ENCODE measurements at regions not wholly inside any gene's neighbourhood (a gene's known extent, or its start where the extent isn't known, plus 50 kb on each side); places are given as distances from the start of the nearest gene placed in this dataset.

- H3K4me1 ChIP-seq, result no peaks in the 10 kb centered on the region
- Mint-ChIP-seq H3K27ac (ENCODE audit: unreplicated experiment) (no peak overlapping the region), H3K4me3 (ENCODE audit: unreplicated experiment) (no peak overlapping the region), H3K36me3 (ENCODE audit: insufficient read depth, unreplicated experiment) (no peaks in the 10 kb centered on the region), H3K9me3 (ENCODE audit: unreplicated experiment) (no peaks in the 10 kb centered on the region), H3K4me1 (ENCODE audit: low read depth, unreplicated experiment) (no peaks in the 10 kb centered on the region), H3K27me3 (ENCODE audit: insufficient read depth, unreplicated experiment) (no peaks in the 10 kb centered on the region)
- no peak for DNase-seq
- no peaks in the 10 kb centered on the region for H3K27me3 ChIP-seq (replicated peaks; ENCODE audit: control insufficient read depth, insufficient read depth, low read length)
- no peaks in the 10 kb centered on the region for H3K9me3 ChIP-seq
- no peak for TF ChIP-seq CTCF (IDR thresholded peaks at IDR 0.05; ENCODE audit: insufficient read depth in 1 of 2, low read depth in 1 of 2, low read length in 1 of 2, severe bottlenecking in 1 of 2, unreplicated experiment in 1 of 2)
- H3K36me3 ChIP-seq (ENCODE audit: control insufficient read depth, insufficient read depth, low read length), result no peaks in the 10 kb centered on the region
- H3K4me3 ChIP-seq (ENCODE audit: low read depth, low read length), result no peak overlapping the region
- CTCF ChIA-PET, result no interaction called here
- intact Hi-C loops (cut with micrococcal nuclease; ENCODE audit: unreplicated experiment), result no loop called here
- POLR2A ChIA-PET, result no interaction called here
- no TSS peak for BruUV-seq (replicated peaks)
These were observed 129.8 kb upstream of the SOX11 start for GRCh38 chr2:5562426-5562825.

GRCh38 chr2:5562865-5563264 is 129.3 kb upstream of the SOX11 start:
- H3K9me3 Mint-ChIP-seq (ENCODE audit: unreplicated experiment), result no peaks in the 10 kb centered on the region
- H3K27me3 Mint-ChIP-seq (ENCODE audit: insufficient read depth, unreplicated experiment), result no peaks in the 10 kb centered on the region
- BruUV-seq (replicated peaks), result no TSS peak
- no peak overlapping the region for H3K4me3 Mint-ChIP-seq (ENCODE audit: unreplicated experiment)
- Histone ChIP-seq H3K27me3 (replicated peaks; ENCODE audit: control insufficient read depth, insufficient read depth, low read length) (no peaks in the 10 kb centered on the region), H3K4me1 (no peaks in the 10 kb centered on the region), H3K36me3 (ENCODE audit: control insufficient read depth, insufficient read depth, low read length) (no peaks in the 10 kb centered on the region), H3K4me3 (ENCODE audit: low read depth, low read length) (no peak overlapping the region), H3K9me3 (no peaks in the 10 kb centered on the region)
- POLR2A ChIA-PET, result no interaction called here
- no peak for DNase-seq
- no peaks in the 10 kb centered on the region for H3K4me1 Mint-ChIP-seq (ENCODE audit: low read depth, unreplicated experiment)
- intact Hi-C loops (cut with micrococcal nuclease; ENCODE audit: unreplicated experiment), result no loop called here
- CTCF ChIA-PET, result no interaction called here
- no peak overlapping the region for H3K27ac Mint-ChIP-seq (ENCODE audit: unreplicated experiment)
- no peak for TF ChIP-seq CTCF (IDR thresholded peaks at IDR 0.05; ENCODE audit: insufficient read depth in 1 of 2, low read depth in 1 of 2, low read length in 1 of 2, severe bottlenecking in 1 of 2, unreplicated experiment in 1 of 2)
- H3K36me3 Mint-ChIP-seq (ENCODE audit: insufficient read depth, unreplicated experiment), result no peaks in the 10 kb centered on the region

- Mint-ChIP-seq H3K4me3 (ENCODE audit: unreplicated experiment) (no peak overlapping the region), H3K27me3 (ENCODE audit: insufficient read depth, unreplicated experiment) (peaks cover 2% of the 10 kb centered on the region), H3K9me3 (ENCODE audit: unreplicated experiment) (no peaks in the 10 kb centered on the region), H3K27ac (ENCODE audit: unreplicated experiment) (no peak overlapping the region), H3K4me1 (ENCODE audit: low read depth, unreplicated experiment) (no peaks in the 10 kb centered on the region), H3K36me3 (ENCODE audit: insufficient read depth, unreplicated experiment) (no peaks in the 10 kb centered on the region)
- BruUV-seq (replicated peaks), result no TSS peak
- POLR2A ChIA-PET, result no interaction called here
- Histone ChIP-seq H3K27me3 (replicated peaks; ENCODE audit: control insufficient read depth, insufficient read depth, low read length) (no peaks in the 10 kb centered on the region), H3K9me3 (no peaks in the 10 kb centered on the region), H3K4me1 (no peaks in the 10 kb centered on the region), H3K36me3 (ENCODE audit: control insufficient read depth, insufficient read depth, low read length) (no peaks in the 10 kb centered on the region), H3K4me3 (ENCODE audit: low read depth, low read length) (no peak overlapping the region)
- TF ChIP-seq CTCF (IDR thresholded peaks at IDR 0.05; ENCODE audit: insufficient read depth in 1 of 2, low read depth in 1 of 2, low read length in 1 of 2, severe bottlenecking in 1 of 2, unreplicated experiment in 1 of 2), result no peak
- CTCF ChIA-PET, result no interaction called here
- DNase-seq, result no peak
- intact Hi-C loops (cut with micrococcal nuclease; ENCODE audit: unreplicated experiment), result no loop called here
These were observed 128.8 kb upstream of the SOX11 start for GRCh38 chr2:5563411-5563810.

All from Caco-2 (cell line).